Motor neuron (in vitro differentiated cells): ENCODE measurements at regions not wholly inside any gene's neighbourhood (a gene's known extent, or its start where the extent isn't known, plus 50 kb on each side); places are given as distances from the start of the nearest gene placed in this dataset.

ENCODE experiments used
- ATAC-seq, 8 experiments: fragments of 200-7000 bp; cut with Tn5 transposase; replicated peaks in 6 of 8; 2 replicates each; pipeline ENCODE4 v1.8.0; 2021; ENCODE audit warnings: mild to moderate bottlenecking in 8 of 8, moderate library complexity in 8 of 8
- H3K27ac ChIP-seq, 2 donors: fragments of 250-450 bp; sonication (Bioruptor Pico); 2 replicates each; pipeline ENCODE4 v1.9.0; 2021; ENCODE audit warnings: antibody characterized with exemption in 2 of 2, mild to moderate bottlenecking in 2 of 2, moderate library complexity in 1 of 2
- H3K4me1 ChIP-seq, 2 donors: fragments of 250-450 bp; sonication (Bioruptor Pico); replicated peaks in 1 of 2; 2 replicates each; pipeline ENCODE4 v1.6.1; 2021; ENCODE audit warnings: antibody characterized with exemption in 2 of 2, mild to moderate bottlenecking in 2 of 2, moderate library complexity in 1 of 2
- H3K4me3 ChIP-seq, 5 donors: fragments of 250-450 bp; sonication (Bioruptor Pico); 2 replicates each; pipeline ENCODE4 v1.9.0; 2021; ENCODE audit warnings: antibody characterized with exemption in 5 of 5, mild to moderate bottlenecking in 5 of 5, moderate library complexity in 4 of 5
- whole genome bisulfite sequencing, 10 experiments: fragments of 450-650 bp; shearing (Covaris generic); methylation state at CpG; one replicate each; pipeline ENCODE4 v1.0.0; 2022; 5-methylcytosine and 5-hydroxymethylcytosine counted together
- in situ Hi-C, 9 experiments: fragments of 400-800 bp; cut with MboI; loops; one replicate each; pipeline ENCODE4 v1.15.0; 2021; ENCODE audit warnings: low sequenced_read_pairs in 9 of 9, low pct_unique_long_range_greater_than_20kb in 2 of 9; ENCODE audit not compliant: unreplicated experiment in 9 of 9

GRCh38 chr11:130712480-130712879 is 203.8 kb downstream of the SNX19 start:
- peak in 1 of 8 experiments; percentile 26 for ATAC-seq
- H3K27ac ChIP-seq, result no peak overlapping the region
- no peak overlapping the region for H3K4me3 ChIP-seq
- in situ Hi-C loops, result no loop called here
- H3K4me1 ChIP-seq, result no peaks in the 10 kb centered on the region

GRCh38 chr11:130715085-130715876 is 201.0 kb downstream of the SNX19 start:
- H3K27ac ChIP-seq, result no peak overlapping the region
- no peak overlapping the region for H3K4me3 ChIP-seq
- WGBS, 10 experiments, result 0 to 83% (median 55%) methylated on average over 1 to 4 of the region's 4 CpGs; no CpG with 5 or more reads in 2 of the 10 experiments
- in situ Hi-C loops, result no loop called here
- no peaks in the 10 kb centered on the region for H3K4me1 ChIP-seq
- no peak for ATAC-seq

GRCh38 chr11:130715877-130716220 is 200.4 kb downstream of the SNX19 start:
- H3K27ac ChIP-seq, result no peak overlapping the region
- 0 to 69% (median 11%) methylated on average over 1 of the region's 1 CpG; no CpG with 5 or more reads in 7 of the 10 experiments for WGBS, 10 experiments
- H3K4me3 ChIP-seq, result no peak overlapping the region
- peak in 1 of 8 experiments; percentile 44 for ATAC-seq
- in situ Hi-C loops, result no loop called here
- H3K4me1 ChIP-seq, result no peaks in the 10 kb centered on the region

- in situ Hi-C loops, result no loop called here
- Histone ChIP-seq H3K4me3 (no peak overlapping the region), H3K4me1 (no peaks in the 10 kb centered on the region), H3K27ac (no peak overlapping the region)
- no peak for ATAC-seq
- 77 to 100% (median 85%) methylated on average over 2 to 5 of the region's 6 CpGs; no CpG with 5 or more reads in 2 of the 10 experiments for WGBS, 10 experiments
Measured at GRCh38 chr11:130718120-130718519, 198.2 kb downstream of the SNX19 start.

- WGBS, 10 experiments, result 51 to 90% (median 77%) methylated on average over 2 to 8 of the region's 14 CpGs; no CpG with 5 or more reads in 2 of the 10 experiments
- no peaks in the 10 kb centered on the region for H3K4me1 ChIP-seq
- no peak overlapping the region for H3K27ac ChIP-seq
- peak in 1 of 8 experiments; percentile 66 for ATAC-seq
- in situ Hi-C loops, result no loop called here
- no peak overlapping the region for H3K4me3 ChIP-seq
Measured at GRCh38 chr11:130719220-130719915, 196.9 kb downstream of the SNX19 start.

GRCh38 chr11:130720232-130721022 is 195.9 kb downstream of the SNX19 start:
- 38 to 97% (median 81%) methylated on average over 1 to 17 of the region's 27 CpGs; no CpG with 5 or more reads in 1 of the 10 experiments for WGBS, 10 experiments
- ATAC-seq, result peak in 2 of 8 experiments; percentile 35 to 38
- Histone ChIP-seq H3K4me1 (no peaks in the 10 kb centered on the region), H3K4me3 (no peak overlapping the region), H3K27ac (no peak overlapping the region)
- in situ Hi-C loops, result no loop called here

- Histone ChIP-seq H3K4me1 (no peaks in the 10 kb centered on the region), H3K27ac (no peak overlapping the region), H3K4me3 (no peak overlapping the region)
- 70 to 100% (median 97%) methylated on average over 1 to 4 of the region's 5 CpGs; no CpG with 5 or more reads in 4 of the 10 experiments for WGBS, 10 experiments
- in situ Hi-C loops, result no loop called here
- ATAC-seq, result no peak
Measured at GRCh38 chr11:130721023-130721681, 195.1 kb downstream of the SNX19 start.

- Histone ChIP-seq H3K4me1 (no peaks in the 10 kb centered on the region), H3K27ac (no peak overlapping the region), H3K4me3 (no peak overlapping the region)
- in situ Hi-C loops, result no loop called here
- WGBS, 10 experiments, result 42 to 100% (median 80%) methylated on average over 1 to 4 of the region's 6 CpGs; no CpG with 5 or more reads in 1 of the 10 experiments
- peak in 2 of 8 experiments; percentile 82 to 83 for ATAC-seq
Measured at GRCh38 chr11:130721736-130722135, 194.5 kb downstream of the SNX19 start.

- H3K4me1 ChIP-seq, result no peaks in the 10 kb centered on the region
- in situ Hi-C loops, result no loop called here
- H3K27ac ChIP-seq, result no peak overlapping the region
- 42 to 75% (median 70%) methylated on average over 2 to 4 of the region's 4 CpGs; no CpG with 5 or more reads in 5 of the 10 experiments for WGBS, 10 experiments
- no peak overlapping the region for H3K4me3 ChIP-seq
- no peak for ATAC-seq
Measured at GRCh38 chr11:130722401-130722800, 193.9 kb downstream of the SNX19 start.

GRCh38 chr11:130725421-130726233 is 190.7 kb downstream of the SNX19 start:
- Histone ChIP-seq H3K27ac (no peak overlapping the region), H3K4me1 (no peaks in the 10 kb centered on the region), H3K4me3 (no peak overlapping the region)
- peak in 7 of 8 experiments; percentile 33 to 84 (median 53) for ATAC-seq
- in situ Hi-C loops, result no loop called here
- WGBS, 10 experiments, result 33 to 100% (median 82%) methylated on average over 1 to 5 of the region's 5 CpGs; no CpG with 5 or more reads in 1 of the 10 experiments

- 61 to 100% (median 74%) methylated on average over 2 to 14 of the region's 14 CpGs; no CpG with 5 or more reads in 4 of the 10 experiments for whole genome bisulfite sequencing, 10 experiments
- ATAC-seq, result peak in 7 of 8 experiments; percentile 14 to 86 (median 54)
- H3K27ac ChIP-seq, result no peak overlapping the region
- no peaks in the 10 kb centered on the region for H3K4me1 ChIP-seq
- in situ Hi-C loops, result no loop called here
- no peak overlapping the region for H3K4me3 ChIP-seq
Measured at GRCh38 chr11:130726234-130727037, 189.8 kb downstream of the SNX19 start.
